HG02885 (cell line): ENCODE measurements at regions not wholly inside any gene's neighbourhood (a gene's known extent, or its start where the extent isn't known, plus 50 kb on each side); places are given as distances from the start of the nearest gene placed in this dataset.
"Not testable (repeated sequence)": the region's sequence is repeated elsewhere in the genome, so short reads cannot be mapped to it uniquely, and the experiment has no call there.

ENCODE experiments used
- ATAC-seq: cut with Tn5 transposase; IDR thresholded peaks from one replicate; pipeline ENCODE4 v1.9.1; 2021; ENCODE audit warnings: mild to moderate bottlenecking; ENCODE audit not compliant: unreplicated experiment, poor library complexity

- peak; percentile 93 for ATAC-seq
These were observed 93.0 kb downstream of the CRLF3 start for GRCh38 chr17:30731210-30732132.

GRCh38 chr17:30730837-30731209 lies 93.7 kb downstream of the CRLF3 start:
- ATAC-seq, result not testable (repeated sequence)

- not testable (repeated sequence) for ATAC-seq
These were observed 94.2 kb downstream of the CRLF3 start for GRCh38 chr17:30730171-30730836.

GRCh38 chr17:30729471-30730170 lies 94.9 kb downstream of the CRLF3 start:
- ATAC-seq, result not testable (repeated sequence)

GRCh38 chr17:30727517-30727916 lies 97.0 kb downstream of the CRLF3 start:
- not testable (repeated sequence) for ATAC-seq

- not testable (repeated sequence) for ATAC-seq
These were observed 97.8 kb downstream of the CRLF3 start for GRCh38 chr17:30726734-30727133.

GRCh38 chr17:30726310-30726709 lies 98.2 kb downstream of the CRLF3 start:
- ATAC-seq, result not testable (repeated sequence)

- ATAC-seq, result not testable (repeated sequence)
These were observed 100.3 kb downstream of the CRLF3 start for GRCh38 chr17:30724034-30724650.

- ATAC-seq, result not testable (repeated sequence)
These were observed 102.2 kb downstream of the CRLF3 start for GRCh38 chr17:30722114-30722780.

GRCh38 chr17:30720971-30721370 lies 103.5 kb downstream of the CRLF3 start:
- ATAC-seq, result not testable (repeated sequence)

GRCh38 chr17:30720013-30720471 lies 104.5 kb downstream of the CRLF3 start:
- ATAC-seq, result no peak

GRCh38 chr17:30719131-30719973 lies 105.1 kb downstream of the CRLF3 start:
- not testable (repeated sequence) for ATAC-seq

- not testable (repeated sequence) for ATAC-seq
These were observed 105.8 kb downstream of the CRLF3 start for GRCh38 chr17:30718691-30719090.

GRCh38 chr17:30718099-30718447 lies 106.4 kb downstream of the CRLF3 start:
- ATAC-seq, result not testable (repeated sequence)

GRCh38 chr17:30717291-30718098 lies 107.0 kb downstream of the CRLF3 start:
- no peak for ATAC-seq

- ATAC-seq, result no peak
These were observed 107.8 kb downstream of the CRLF3 start for GRCh38 chr17:30716461-30717290.
